ENCODE measurements at regions not wholly inside any gene's neighbourhood (a gene's known extent, or its start where the extent isn't known, plus 50 kb on each side); places are given as distances from the start of the nearest gene placed in this dataset.
A peak's percentile ranks its signal among the peaks of the same experiment; 100 is the strongest.

DNA sequence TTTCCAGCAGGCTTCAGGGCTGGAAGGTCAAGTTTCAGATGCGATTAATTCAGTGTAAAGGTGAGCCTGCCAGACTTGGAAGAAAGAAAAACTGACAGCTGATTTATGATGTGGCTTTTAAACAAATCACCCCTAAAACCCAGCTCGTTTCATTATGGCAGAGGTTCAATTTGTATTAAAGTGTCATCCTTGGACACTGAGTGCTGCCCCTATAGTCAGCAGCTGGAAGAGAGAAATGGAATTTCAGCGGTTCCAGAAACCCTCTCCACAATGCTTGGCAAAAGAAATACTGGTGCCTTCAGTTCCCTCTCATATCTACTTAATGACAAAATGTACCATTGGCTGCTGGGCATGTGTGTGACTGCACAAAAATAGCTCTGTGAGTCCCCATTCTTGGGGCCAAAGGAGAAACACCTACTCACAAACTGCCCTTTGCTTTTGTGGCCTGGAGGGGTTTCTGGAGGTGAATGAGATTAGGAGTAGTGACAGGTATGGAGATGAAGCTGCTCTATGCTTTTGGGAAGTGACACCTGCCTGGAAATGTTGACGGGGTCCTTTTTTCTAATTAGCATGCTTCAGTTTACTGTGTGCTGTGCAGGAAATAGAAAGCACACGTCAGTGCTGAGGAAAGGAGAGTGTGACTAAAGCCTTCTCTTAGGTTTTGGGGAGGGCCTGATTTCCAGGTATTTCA, 95.1 kb upstream of the TSPAN2 start:
- ChIA-PET POLR2A (ENCODE audit: unreplicated experiment) (interaction anchor here (0.6 kb wide), 1 partner anchor 67 kb away, joined by 6 read pairs; no protein-coding TSS in a partner anchor), CTCF (interaction anchor here (1.0 to 1.4 kb wide), 3 partner anchors 11 to 49 kb away, joined by 3 to 4 read pairs (median 3); no protein-coding TSS in a partner anchor)
- Histone ChIP-seq H3K9me1 (ENCODE audit: insufficient read depth, low read length) (peaks cover 22% of the 10 kb centered on the region), H3K9ac (ENCODE audit: low read depth, low read length) (peak overlapping the region; percentile 52), H4K8ac (ENCODE audit: low read depth in 2 of 2, low read length in 2 of 2) (peak overlapping the region; percentile 81 to 85), H2AK9ac (replicated peaks; ENCODE audit: low read depth, low read length, poor library complexity) (no peak overlapping the region), H2BK120ac (ENCODE audit: low read depth, low read length) (peak overlapping the region; percentile 89), H2AFZ (replicated peaks; ENCODE audit: low read length, poor library complexity) (peak overlapping the region; percentile 75), H3K79me1 (ENCODE audit: low read depth in 1 of 2, low read length in 2 of 2) (no peaks in the 10 kb centered on the region), H3K27ac (ENCODE audit: insufficient read depth, low read length) (peak overlapping the region; percentile 10; the same call in 1 of the 2 replicates), H3K36me3 (ENCODE audit: control insufficient read depth, insufficient read depth, low read length) (no peaks in the 10 kb centered on the region), H4K5ac (ENCODE audit: low read depth, low read length) (peak overlapping the region; percentile 26; the same call in 1 of the 2 replicates), H3K4me1 (ENCODE audit: control insufficient read depth, insufficient read depth, low read length) (peaks cover 18% of the 10 kb centered on the region), H4K91ac (ENCODE audit: insufficient read depth, low read depth, low read length) (peak overlapping the region; percentile 76), H2BK20ac (ENCODE audit: low read depth, low read length) (peak overlapping the region; percentile 89), H3K4ac (ENCODE audit: low read depth, low read length) (peak overlapping the region; percentile 82), H3K4me2 (ENCODE audit: low read depth, low read length) (peak overlapping the region; percentile 66), H3K9me3 (ENCODE audit: control insufficient read depth, insufficient read depth, low read length) (no peaks in the 10 kb centered on the region), H3K4me3 (ENCODE audit: insufficient read depth, low read depth, low read length) (no peak overlapping the region), H2BK5ac (ENCODE audit: low read depth, low read length, poor library complexity, severe bottlenecking) (peak overlapping the region; percentile 21), H3K27me3 (ENCODE audit: control insufficient read depth, insufficient read depth, low read length) (no peaks in the 10 kb centered on the region), H3K56ac (ENCODE audit: extremely low read depth, insufficient read depth, low read length) (no peak overlapping the region; the same call in 1 of the 2 replicates), H3K18ac (ENCODE audit: low read depth, low read length) (peak overlapping the region; percentile 47; the same call in 1 of the 2 replicates), H3K23ac (ENCODE audit: low read depth, low read length) (no peak overlapping the region; the same call in 1 of the 2 replicates), H4K20me1 (ENCODE audit: insufficient read depth, low read length) (no peaks in the 10 kb centered on the region), H3K14ac (replicated peaks; ENCODE audit: low read depth, low read length) (peak overlapping the region; percentile 70), H2BK15ac (ENCODE audit: low read depth, low read length) (peak overlapping the region; percentile 90), H2AK5ac (ENCODE audit: low read depth, low read length) (peak overlapping the region; percentile 32)
- no peak for DNase-seq
- TF ChIP-seq RAD21 (IDR thresholded peaks at IDR 0.05; ENCODE audit: low read length) (no peak), MAFK (IDR thresholded peaks at IDR 0.05; ENCODE audit: low read depth, low read length) (no peak), FOS (IDR thresholded peaks at IDR 0.05; ENCODE audit: low read depth, low read length) (no peak)
- intact Hi-C loops (cut with micrococcal nuclease) = no loop called here
- no TSS peak for BruUV-seq (replicated peaks)
- ATAC-seq (ENCODE audit: low read depth) = no peak
- in situ Hi-C loops (cut with MboI; ENCODE audit: low sequenced_read_pairs) = no loop called here
- dilution Hi-C loops (cut with HindIII; ENCODE audit: low sequenced_read_pairs, unreplicated experiment) = no loop called here
- 67% methylated on average over 1 of the region's 5 CpGs; no CpG with 5 or more reads in 1 of the 2 experiments for WGBS, 2 experiments (ENCODE audit: extremely low coverage in 2 of 2, insufficient read length in 1 of 2)
